ENCODE measurements at regions not wholly inside any gene's neighbourhood (a gene's known extent, or its start where the extent isn't known, plus 50 kb on each side); places are given as distances from the start of the nearest gene placed in this dataset.

GRCh38 chr4:134463771-134464170, 262.2 kb upstream of the PABPC4L start:
- DNase-seq = no peak

GRCh38 chr4:134426821-134427220, 225.2 kb upstream of the PABPC4L start:
- DNase-seq = no peak

DNA sequence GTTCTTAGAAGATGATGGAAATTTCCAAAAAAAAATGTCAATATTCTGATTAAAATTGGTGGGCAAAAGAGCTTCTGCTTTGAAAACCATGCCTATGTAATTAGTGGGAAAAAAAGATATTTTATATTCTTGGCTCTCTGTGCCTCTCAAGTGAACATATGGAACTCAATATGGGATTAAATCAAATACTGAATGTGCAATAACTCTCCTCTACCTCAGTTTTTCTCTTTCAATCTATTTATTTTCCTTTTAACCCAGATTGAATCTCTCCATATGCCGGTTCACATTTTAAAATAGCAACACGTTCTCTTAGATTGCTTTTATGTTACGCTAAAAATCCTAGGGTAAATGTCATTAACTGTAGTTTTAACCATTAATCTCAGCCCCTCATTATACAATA, 224.2 kb upstream of the PABPC4L start:
- DNase-seq = no peak

DNA sequence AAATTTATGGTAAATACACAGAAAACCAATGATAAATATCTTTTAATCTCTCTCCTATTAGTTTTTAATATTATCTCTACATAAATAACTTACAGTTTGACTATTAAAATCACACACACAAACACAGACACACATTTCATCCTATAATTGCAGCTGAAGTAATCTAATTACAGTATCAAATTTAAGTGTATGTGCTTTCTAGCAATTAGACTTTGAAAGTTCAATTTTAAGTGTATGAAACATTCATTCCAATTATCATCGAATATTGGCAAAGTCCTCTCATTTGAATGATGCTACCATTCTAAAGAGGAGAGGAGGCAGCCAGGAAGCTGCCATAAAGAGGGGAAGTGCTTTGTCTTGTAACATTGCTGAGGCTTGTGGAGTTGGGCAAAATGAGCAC, 221.2 kb upstream of the PABPC4L start:
- DNase-seq = no peak

- DNase-seq = no peak
These were observed 220.1 kb upstream of the PABPC4L start for GRCh38 chr4:134421734-134422133.

DNA sequence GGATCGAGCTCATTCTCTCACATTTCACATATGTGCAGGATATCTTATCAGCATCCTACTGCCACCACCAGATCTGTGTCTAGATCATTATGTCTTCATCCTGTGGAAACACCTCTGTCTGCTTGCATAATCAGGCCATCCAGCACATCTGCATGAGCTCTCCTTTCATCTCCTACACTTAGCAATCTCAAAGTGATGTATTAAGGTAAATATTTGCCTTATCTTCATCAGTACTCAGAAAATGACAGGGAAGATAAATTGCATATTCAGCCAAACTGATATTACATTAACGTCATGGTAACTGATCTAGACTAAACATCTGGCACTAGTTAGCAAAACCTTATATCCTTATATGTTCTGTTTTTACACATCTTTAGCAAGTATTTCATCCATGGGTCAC, 207.3 kb upstream of the PABPC4L start:
- DNase-seq = no peak

DNA sequence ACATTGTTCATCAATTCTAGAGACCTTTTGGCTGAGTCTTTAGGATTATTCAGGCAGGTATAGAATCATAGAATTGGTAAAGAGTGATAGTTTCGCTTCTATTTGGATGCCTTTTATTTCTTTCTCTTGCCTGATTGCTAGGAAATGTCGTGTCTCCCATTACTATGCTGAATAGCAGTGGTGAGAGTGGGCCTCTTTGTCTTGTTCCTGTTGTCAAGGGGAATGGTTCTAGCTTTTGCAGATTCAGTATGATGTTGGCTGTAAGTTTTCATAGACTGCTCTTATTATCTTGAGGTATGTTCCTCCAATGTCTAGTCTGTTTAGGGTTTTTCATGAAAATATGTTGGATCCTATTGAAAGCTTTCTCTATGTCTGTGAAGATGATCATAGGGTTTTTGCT, 200.2 kb upstream of the PABPC4L start:
- no peak for DNase-seq

DNA sequence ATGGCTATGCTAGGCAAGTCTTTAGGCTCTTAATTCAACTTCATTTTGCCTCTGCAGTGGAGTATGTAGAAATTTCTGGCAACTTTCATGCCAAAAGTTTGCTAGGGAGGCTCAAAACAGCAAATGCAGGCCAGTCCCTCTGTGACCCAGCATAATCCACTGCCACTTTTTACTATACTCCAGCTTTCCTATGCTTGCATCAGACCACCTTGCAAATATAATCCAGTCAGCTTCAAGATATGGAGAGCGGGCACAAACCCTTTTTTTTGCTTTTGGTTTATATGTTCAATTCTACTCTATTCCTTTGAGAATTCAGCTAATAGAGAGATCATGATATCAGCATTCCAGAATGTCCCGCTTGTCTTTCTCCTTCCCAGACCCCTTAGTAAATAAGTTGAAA, 192.0 kb upstream of the PABPC4L start:
- DNase-seq = no peak

GRCh38 chr4:134390319-134390718, 188.7 kb upstream of the PABPC4L start:
- DNase-seq = no peak

- no peak for DNase-seq
These were observed 186.8 kb upstream of the PABPC4L start for GRCh38 chr4:134388351-134388750.

DNA sequence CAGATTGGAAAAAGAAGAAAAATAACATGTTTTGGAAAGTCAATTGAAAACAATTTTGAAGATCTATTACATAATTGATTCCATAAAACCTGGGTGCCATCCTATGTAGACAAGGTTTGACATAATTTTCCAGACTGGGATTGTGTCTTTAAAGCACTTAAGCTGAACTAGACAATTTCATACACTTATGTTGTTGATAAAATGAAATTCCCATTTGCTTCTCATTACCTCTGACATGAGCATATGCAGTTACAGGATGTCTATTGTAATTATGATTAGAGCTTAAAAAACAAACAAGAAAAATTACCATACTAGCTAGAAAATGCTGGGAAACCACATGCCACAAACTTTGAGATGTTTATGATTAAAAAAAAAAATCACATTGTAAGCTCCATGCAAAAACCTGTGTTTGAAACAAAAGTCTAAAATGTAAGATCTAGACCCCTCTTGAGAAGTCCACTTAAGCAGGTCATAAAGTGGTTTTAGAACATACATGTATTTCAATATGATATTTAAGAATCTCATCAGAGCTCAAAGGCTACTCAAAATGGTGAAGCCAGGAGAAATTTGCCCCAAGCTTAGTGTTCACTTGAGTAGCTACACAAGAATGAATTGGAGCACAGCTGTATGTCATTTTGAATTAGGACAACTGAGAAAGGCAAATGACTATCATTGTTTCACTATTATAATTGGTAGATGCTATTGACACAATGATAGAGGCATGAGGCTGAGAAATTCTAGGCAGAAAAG, 181.1 kb upstream of the PABPC4L start:
- no peak for DNase-seq

GRCh38 chr4:134375775-134376174, 174.2 kb upstream of the PABPC4L start:
- DNase-seq = no peak

DNA sequence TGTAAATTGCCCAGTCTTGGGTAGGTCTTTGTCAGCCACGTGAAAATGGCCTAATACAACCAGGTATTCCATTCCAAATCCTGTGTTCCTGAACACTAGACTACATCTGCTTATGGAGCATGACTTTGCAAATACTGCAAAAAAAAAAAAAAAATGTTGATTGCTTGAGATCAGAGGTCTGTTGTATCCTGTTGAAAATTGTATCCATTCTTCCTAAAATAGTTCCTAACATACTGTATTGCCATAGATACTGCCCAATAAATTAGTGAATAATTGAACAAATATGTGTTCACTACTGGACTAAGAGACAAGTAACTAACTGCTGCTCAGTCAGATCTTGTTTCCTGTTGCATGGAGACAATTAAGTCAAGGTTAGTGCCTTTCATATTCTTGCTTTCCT, 164.3 kb upstream of the PABPC4L start:
- no peak for DNase-seq

- DNase-seq = no peak
These were observed 163.3 kb upstream of the PABPC4L start for GRCh38 chr4:134364928-134365327.

DNA sequence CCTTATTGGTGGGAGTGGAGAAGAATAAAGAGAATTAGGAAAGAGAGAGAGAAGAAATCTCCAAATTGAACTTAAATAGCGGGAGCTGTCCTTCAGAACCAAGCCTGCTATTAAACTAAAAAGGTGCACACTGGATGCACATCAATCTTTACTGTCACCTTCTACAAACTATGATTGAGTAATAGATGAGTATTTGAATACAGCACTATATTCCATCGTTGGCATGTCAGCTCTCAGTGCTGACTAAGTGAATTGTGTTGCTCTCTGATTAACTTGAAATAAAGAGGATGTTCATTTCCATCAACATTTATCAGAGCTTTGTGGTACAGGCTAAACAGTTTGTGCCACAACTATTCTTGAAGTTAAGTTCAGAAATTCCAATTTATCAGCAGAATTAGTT, 143.7 kb upstream of the PABPC4L start:
- no peak for DNase-seq

GRCh38 chr4:134343656-134344055, 142.1 kb upstream of the PABPC4L start:
- DNase-seq = no peak

- no peak for DNase-seq
These were observed 141.5 kb upstream of the PABPC4L start for GRCh38 chr4:134343081-134343480.

GRCh38 chr4:134337574-134337973, 136.0 kb upstream of the PABPC4L start:
- no peak for DNase-seq

GRCh38 chr4:134328741-134329140, 127.2 kb upstream of the PABPC4L start:
- no peak for DNase-seq

DNA sequence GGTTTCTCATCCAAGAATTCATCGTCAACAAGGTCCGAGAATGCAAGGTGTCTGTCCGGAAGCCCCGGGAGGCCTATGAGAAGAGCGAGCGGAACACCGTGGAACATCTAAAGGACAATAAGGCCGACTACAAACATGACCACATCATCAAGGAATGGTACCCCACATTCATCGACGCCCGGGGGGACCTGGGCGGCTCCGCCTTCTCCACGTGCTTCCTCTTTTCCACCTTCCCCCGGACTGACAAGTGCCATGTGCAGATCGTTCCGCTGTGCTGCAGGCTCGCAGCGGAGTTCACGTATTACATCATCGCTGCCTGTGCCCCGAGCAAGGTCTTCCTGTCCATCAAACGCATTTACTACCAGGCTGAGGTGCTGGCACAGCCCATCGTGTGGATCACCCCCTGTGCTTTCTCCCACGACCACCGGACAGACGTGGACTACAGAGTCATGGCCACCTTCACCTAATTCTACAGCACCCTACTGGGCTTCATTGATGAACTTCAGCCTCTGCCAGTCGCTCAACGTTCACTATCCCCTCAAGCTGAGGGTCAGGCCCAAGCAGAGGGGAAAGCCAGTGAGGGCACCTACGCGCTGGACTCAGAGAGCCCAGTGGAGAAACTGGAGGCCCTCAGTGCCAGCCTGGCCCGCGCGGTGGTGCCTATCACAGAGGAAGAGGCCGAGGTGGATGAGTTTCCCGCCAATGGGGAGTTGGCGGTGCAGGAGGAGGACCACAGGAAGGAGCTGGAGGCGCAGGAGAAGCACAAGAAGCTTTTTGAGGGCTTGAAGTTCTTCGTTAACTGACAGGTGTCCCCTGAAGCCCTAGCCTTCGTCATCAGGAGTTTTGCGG, 125.9 kb upstream of the PABPC4L start:
- peak; percentile 61 for DNase-seq

DNA sequence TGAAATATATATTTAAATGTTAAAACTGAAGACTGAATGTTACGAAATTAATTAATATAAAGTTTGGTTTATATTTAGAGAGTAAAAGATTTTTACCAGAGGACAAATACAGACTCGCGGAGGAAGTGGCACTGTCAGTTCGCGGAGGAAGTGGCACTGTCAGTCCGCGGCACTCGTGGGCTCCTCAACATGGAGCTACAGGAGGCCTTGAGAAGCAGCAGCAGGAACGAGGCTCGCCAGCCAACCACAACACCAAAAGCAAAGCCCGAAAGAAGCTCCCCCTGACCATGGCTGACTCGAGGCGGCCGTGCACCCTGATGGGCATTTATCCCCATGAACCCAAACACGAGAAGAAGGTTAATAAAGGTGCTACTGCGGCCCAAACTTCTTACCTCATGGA, 125.3 kb upstream of the PABPC4L start:
- no peak for DNase-seq

DNA sequence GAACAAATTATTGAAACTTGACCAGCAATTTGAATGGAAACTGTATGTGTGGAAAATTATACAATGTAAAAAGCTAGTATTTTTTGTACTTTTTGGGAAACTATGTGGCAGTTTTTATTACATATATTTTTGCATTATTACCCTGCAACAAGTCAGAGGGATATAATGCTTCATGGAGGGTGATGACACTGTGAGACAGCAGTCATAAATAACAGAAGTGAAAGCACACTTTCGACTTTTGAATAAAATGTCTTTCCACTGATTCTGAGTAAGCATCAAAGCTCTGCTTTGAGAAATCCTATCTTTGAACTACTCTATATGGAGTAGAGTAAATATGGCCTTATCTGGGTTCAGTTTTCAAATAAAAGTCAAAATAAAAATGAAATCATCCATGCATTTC, 122.6 kb upstream of the PABPC4L start:
- DNase-seq = no peak

DNA sequence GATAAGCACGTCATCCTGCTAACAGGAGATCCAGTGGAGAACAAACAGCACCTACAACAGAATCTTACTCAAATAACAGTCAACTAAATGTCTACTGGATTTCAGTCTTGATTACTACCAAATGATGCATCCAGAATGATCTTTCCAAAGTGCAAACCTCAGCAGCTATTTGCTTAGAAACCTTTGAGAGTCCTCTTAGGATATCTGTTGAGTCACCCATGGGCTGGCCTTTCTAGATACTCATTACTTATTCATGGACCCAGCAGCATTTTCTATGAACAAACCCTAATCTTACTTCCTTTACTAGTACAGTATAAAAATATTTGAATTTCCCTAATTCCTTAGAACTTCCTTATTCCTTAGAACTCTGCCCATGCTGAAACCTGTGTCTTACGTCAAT, 118.5 kb upstream of the PABPC4L start:
- no peak for DNase-seq

GRCh38 chr4:134313591-134313990, 112.0 kb upstream of the PABPC4L start:
- no peak for DNase-seq

DNA sequence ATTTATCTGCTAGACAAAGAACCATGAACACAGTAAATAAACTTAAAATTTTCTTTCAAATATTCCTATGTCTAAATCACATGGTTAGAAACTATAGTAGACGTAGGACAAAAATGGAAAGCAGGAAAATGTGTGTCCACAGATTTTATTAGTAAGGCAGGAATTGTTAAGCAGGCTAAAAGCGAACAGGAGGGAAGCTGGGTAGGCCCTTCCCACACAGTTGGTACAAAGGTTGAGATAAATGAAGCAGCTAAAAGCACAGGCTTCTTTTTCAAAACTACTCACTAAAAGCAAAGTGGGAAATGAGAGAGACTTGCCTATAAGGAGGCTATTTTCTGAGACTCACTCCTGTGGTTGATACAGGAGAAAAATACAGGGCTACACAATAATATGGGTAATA, 108.1 kb upstream of the PABPC4L start:
- DNase-seq = no peak

All from SHP77 treated with DMSO at 0.1 percent for 48 hours (cell line).